H9 (cell line): ENCODE measurements at regions not wholly inside any gene's neighbourhood (a gene's known extent, or its start where the extent isn't known, plus 50 kb on each side); places are given as distances from the start of the nearest gene placed in this dataset.

Source experiments
- DNase-seq: peaks from one replicate; pipeline ENCODE4 v3.0.0-alpha.2; 2017
- H2AFZ ChIP-seq: one replicate; pipeline ENCODE4 v1.6.1; 2013; ENCODE audit warnings: mild to moderate bottlenecking, low read length, control low read depth, moderate library complexity
- H2AK5ac ChIP-seq: 2 replicates; pipeline ENCODE4 v1.6.1; 2013; ENCODE audit warnings: low read length, control low read depth, mixed read lengths; ENCODE audit not compliant: insufficient read length
- H2BK120ac ChIP-seq: one replicate; pipeline ENCODE4 v1.6.1; 2013; ENCODE audit warnings: low read depth, mild to moderate bottlenecking, low read length, control low read depth, inconsistent platforms; ENCODE audit not compliant: poor library complexity, severe bottlenecking
- H2BK12ac ChIP-seq: 2 replicates; pipeline ENCODE4 v1.6.1; 2013; ENCODE audit warnings: low read length, control low read depth, mixed read lengths, low read depth; ENCODE audit not compliant: insufficient read length
- H2BK15ac ChIP-seq: 2 replicates; pipeline ENCODE4 v1.6.1; 2013; ENCODE audit warnings: low read depth, low read length, control low read depth
- H2BK20ac ChIP-seq: one replicate; pipeline ENCODE4 v1.6.1; 2013; ENCODE audit warnings: low read depth, mild to moderate bottlenecking, low read length, control low read depth, inconsistent platforms; ENCODE audit not compliant: poor library complexity, severe bottlenecking
- H2BK5ac ChIP-seq: 2 replicates; pipeline ENCODE4 v1.6.1; 2013; ENCODE audit warnings: low read length, control low read depth, mixed read lengths; ENCODE audit not compliant: insufficient read length
- H3K14ac ChIP-seq: 2 replicates; pipeline ENCODE4 v1.6.1; 2013; ENCODE audit warnings: low read length, control low read depth; ENCODE audit not compliant: insufficient read depth
- H3K18ac ChIP-seq: 2 replicates; pipeline ENCODE4 v1.6.1; 2013; ENCODE audit warnings: low read depth, mild to moderate bottlenecking, mixed read lengths, low read length, control low read depth; ENCODE audit not compliant: insufficient read length
- H3K23ac ChIP-seq: 2 replicates; pipeline ENCODE4 v1.6.1; 2013; ENCODE audit warnings: low read length, control low read depth, mixed read lengths, low read depth; ENCODE audit not compliant: insufficient read length
- H3K23me2 ChIP-seq: 2 replicates; pipeline ENCODE4 v1.6.1; 2013; ENCODE audit warnings: low read depth, mild to moderate bottlenecking, mixed read lengths, low read length, control low read depth; ENCODE audit not compliant: insufficient read length, poor library complexity, severe bottlenecking
- H3K27ac ChIP-seq: 2 replicates; pipeline ENCODE4 v1.5.1; 2013; ENCODE audit warnings: low read length, control low read depth, mixed read lengths, low read depth; ENCODE audit not compliant: insufficient read length
- H3K27me3 ChIP-seq: 2 replicates; pipeline ENCODE4 v1.6.1; 2013; ENCODE audit warnings: low read length, control low read depth, inconsistent platforms; ENCODE audit not compliant: insufficient read depth
- H3K4ac ChIP-seq: 2 replicates; pipeline ENCODE4 v1.6.1; 2013; ENCODE audit warnings: low read depth, mild to moderate bottlenecking, control low read depth, inconsistent platforms, low read length, moderate library complexity
- H3K4me1 ChIP-seq: 2 replicates; pipeline ENCODE4 v1.6.1; 2013; ENCODE audit warnings: low read length, control low read depth, inconsistent platforms; ENCODE audit not compliant: insufficient read depth
- H3K4me2 ChIP-seq: 2 replicates; pipeline ENCODE4 v1.6.1; 2013; ENCODE audit warnings: low read length, control low read depth, mixed read lengths; ENCODE audit not compliant: insufficient read length, insufficient read depth
- H3K56ac ChIP-seq: 2 replicates; pipeline ENCODE4 v1.6.1; 2013; ENCODE audit warnings: low read depth, mild to moderate bottlenecking, mixed read lengths, low read length, control low read depth; ENCODE audit not compliant: insufficient read length
- H3K79me1 ChIP-seq: 2 replicates; pipeline ENCODE4 v1.6.1; 2013; ENCODE audit warnings: low read depth, mild to moderate bottlenecking, moderate library complexity, low read length, control low read depth, inconsistent platforms; ENCODE audit not compliant: insufficient read depth, poor library complexity, severe bottlenecking
- H3K79me2 ChIP-seq: 2 replicates; pipeline ENCODE4 v1.6.1; 2013; ENCODE audit warnings: low read length, control low read depth, inconsistent platforms; ENCODE audit not compliant: insufficient read depth
- H3K9ac ChIP-seq: 2 replicates; pipeline ENCODE4 v1.6.1; 2013; ENCODE audit warnings: low read length, control low read depth, mixed read lengths; ENCODE audit not compliant: insufficient read length; ENCODE audit errors: extremely low read depth
- H3K9me3 ChIP-seq: one replicate; pipeline ENCODE4 v1.6.1; 2013; ENCODE audit warnings: low read depth, low read length, inconsistent platforms; ENCODE audit not compliant: control insufficient read depth
- H3T11ph ChIP-seq: one replicate; pipeline ENCODE4 v1.6.1; 2013; ENCODE audit warnings: mild to moderate bottlenecking, low read length, control low read depth, inconsistent platforms
- H4K20me1 ChIP-seq: one replicate; pipeline ENCODE4 v1.6.1; 2013; ENCODE audit not compliant: control insufficient read depth, insufficient read length, insufficient read depth
- H4K5ac ChIP-seq: 2 replicates; pipeline ENCODE4 v1.6.1; 2013; ENCODE audit warnings: low read depth, mild to moderate bottlenecking, mixed read lengths, low read length, control low read depth; ENCODE audit not compliant: insufficient read length
- H4K8ac ChIP-seq: replicated peaks from 2 replicates; pipeline ENCODE4 v1.6.1; 2013; ENCODE audit warnings: low read length, control low read depth, mixed read lengths, low read depth; ENCODE audit not compliant: insufficient read length
- H4K91ac ChIP-seq: 2 replicates; pipeline ENCODE4 v1.6.1; 2013; ENCODE audit warnings: low read depth, mild to moderate bottlenecking, moderate library complexity, mixed read lengths, low read length, control low read depth; ENCODE audit not compliant: insufficient read length
- H3K27ac Mint-ChIP-seq, 3 experiments: 2 replicates in 2 of 3; 3 replicates in 1 of 3; pipeline ENCODE4 v1.8.0; 2020 to 2021; ENCODE audit warnings: mixed read lengths in 3 of 3, mild to moderate bottlenecking in 1 of 3, moderate library complexity in 1 of 3
- H3K27me3 Mint-ChIP-seq: 2 replicates; pipeline ENCODE4 v1.8.0; 2021; ENCODE audit warnings: low read depth, mild to moderate bottlenecking, moderate library complexity, mixed read lengths
- H3K36me3 Mint-ChIP-seq, 3 experiments: 2 replicates in 2 of 3; 3 replicates in 1 of 3; pipeline ENCODE4 v1.8.0; 2020 to 2021; ENCODE audit warnings: low read depth in 3 of 3, mixed read lengths in 3 of 3; ENCODE audit not compliant: insufficient read depth in 1 of 3
- H3K4me1 Mint-ChIP-seq, 2 experiments: 2 replicates each; pipeline ENCODE4 v1.8.0; 2020; ENCODE audit warnings: mixed read lengths in 2 of 2
- H3K4me3 Mint-ChIP-seq, 2 experiments: 2 replicates in 1 of 2; 3 replicates in 1 of 2; pipeline ENCODE4 v1.8.0; 2020 to 2021; ENCODE audit warnings: mild to moderate bottlenecking in 2 of 2, mixed read lengths in 2 of 2, moderate library complexity in 1 of 2
- H3K9me3 Mint-ChIP-seq, 2 experiments: 2 replicates in 1 of 2; 3 replicates in 1 of 2; pipeline ENCODE4 v1.8.0; 2020; ENCODE audit warnings: mild to moderate bottlenecking in 2 of 2, mixed read lengths in 2 of 2, moderate library complexity in 1 of 2
- CTCF ChIP-seq: fragments of 200-600 bp; sonication (generic); conservative IDR thresholded peaks from 3 replicates; pipeline ENCODE4 v1.8.0; 2021; ENCODE audit warnings: antibody characterized with exemption, mild to moderate bottlenecking
- WGBS: extraction: QIAGEN DNeasy Blood & Tissue Kit; methylation state at CpG from one replicate; pipeline ENCODE4 v1.1.7; 2013; ENCODE audit warnings: missing lambda C conversion rate, low lambda C conversion rate, mixed read lengths; ENCODE audit not compliant: insufficient read length; ENCODE audit errors: extremely low coverage; 5-methylcytosine and 5-hydroxymethylcytosine counted together

DNA sequence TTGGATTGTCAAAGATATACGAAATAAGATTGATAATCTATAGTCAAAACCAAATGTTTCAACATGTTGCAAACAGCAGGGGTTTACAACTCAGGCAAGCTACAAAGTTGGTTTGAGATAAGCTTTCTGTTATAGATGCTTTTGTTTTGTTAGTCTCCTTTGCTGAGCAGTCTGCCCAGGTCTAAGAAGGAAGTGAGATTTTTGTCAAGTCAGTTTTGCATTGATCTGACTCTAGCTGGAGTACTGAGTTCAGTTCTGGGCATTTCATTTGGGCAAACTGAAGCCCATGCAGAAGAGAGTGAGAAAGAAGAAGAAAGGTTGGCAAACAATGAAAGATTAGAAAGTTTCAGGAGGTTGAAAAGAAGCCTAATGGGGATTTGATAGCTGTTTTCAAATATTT lies 983.0 kb upstream of the SLC39A10 start:
- Histone ChIP-seq H3K9ac (no peak overlapping the region), H3K79me1 (no peaks in the 10 kb centered on the region), H2AFZ (no peak overlapping the region), H4K5ac (no peak overlapping the region), H3K9me3 (no peaks in the 10 kb centered on the region), H2AK5ac (no peak overlapping the region), H3K27me3 (no peaks in the 10 kb centered on the region), H3K4ac (no peak overlapping the region), H3K23me2 (no peaks in the 10 kb centered on the region), H3K18ac (no peak overlapping the region), H4K8ac (no peak overlapping the region), H3K23ac (no peak overlapping the region), H2BK12ac (no peak overlapping the region), H4K20me1 (no peaks in the 10 kb centered on the region), H3K4me2 (no peak overlapping the region), H3K27ac (no peak overlapping the region), H3K14ac (no peak overlapping the region), H3T11ph (no peak overlapping the region), H2BK15ac (no peak overlapping the region), H2BK5ac (no peak overlapping the region), H2BK120ac (no peak overlapping the region), H2BK20ac (no peak overlapping the region), H3K79me2 (no peaks in the 10 kb centered on the region), H3K4me1 (no peaks in the 10 kb centered on the region), H3K56ac (no peak overlapping the region), H4K91ac (no peak overlapping the region)
- no peak for DNase-seq
- H3K27ac Mint-ChIP-seq: no peak overlapping the region
- H3K27me3 Mint-ChIP-seq: no peaks in the 10 kb centered on the region
- no peaks in the 10 kb centered on the region for H3K9me3 Mint-ChIP-seq
- H3K4me3 Mint-ChIP-seq: no peak overlapping the region
- no peaks in the 10 kb centered on the region for H3K4me1 Mint-ChIP-seq
- no peaks in the 10 kb centered on the region for H3K36me3 Mint-ChIP-seq
- no peak for TF ChIP-seq CTCF
- no CpG with 5 or more reads among the region's 1 CpG for WGBS
